ENCODE measurements at regions not wholly inside any gene's neighbourhood (a gene's known extent, or its start where the extent isn't known, plus 50 kb on each side); places are given as distances from the start of the nearest gene placed in this dataset.

GRCh38 chr3:105195260-105195659 lies 171.4 kb upstream of the ALCAM start:
- no peak overlapping the region for H4K5ac ChIP-seq (ENCODE audit: insufficient read length, low read depth, low read length)
- no peak overlapping the region for H4K91ac ChIP-seq (replicated peaks; ENCODE audit: insufficient read length, low read length)
- ChIA-PET CTCF (ENCODE audit: partially characterized antibody) (interaction anchor here (1.4 kb wide), 1 partner anchor 9 kb away, joined by 3 read pairs; no protein-coding TSS in a partner anchor), POLR2A (ENCODE audit: partially characterized antibody) (no interaction called here)
- no peak overlapping the region for H3K4me3 ChIP-seq (ENCODE audit: extremely low read depth in 1 of 4, insufficient read depth in 2 of 4, low read depth in 3 of 4, low read length in 4 of 4)
- H3K23me2 ChIP-seq (ENCODE audit: low read depth, low read length) = no peaks in the 10 kb centered on the region
- H2BK12ac ChIP-seq (ENCODE audit: low read depth, low read length) = no peak overlapping the region
- H3K9ac ChIP-seq (replicated peaks in 1 of 4; ENCODE audit: extremely low read depth in 1 of 4, low read depth in 3 of 4, low read length in 3 of 4) = no peak overlapping the region
- H3K56ac ChIP-seq (replicated peaks; ENCODE audit: insufficient read length, low read depth, low read length) = no peak overlapping the region
- 0 out of 7 replicates have a peak, but pooled peaks cover 0 to 2% (median 0%) of the 10 kb centered on the region in 4 experiments for H3K4me1 ChIP-seq (replicated peaks in 1 of 4; ENCODE audit: control insufficient read depth in 3 of 4, insufficient read depth in 4 of 4, low read length in 3 of 4)
- H3K4me2 ChIP-seq (ENCODE audit: insufficient read depth in 1 of 2, low read depth in 2 of 2, low read length in 2 of 2) = no peak overlapping the region
- no peak overlapping the region for H3K23ac ChIP-seq (ENCODE audit: insufficient read length)
- no peak for FAIRE-seq
- no peaks in the 10 kb centered on the region for H3K9me3 ChIP-seq (ENCODE audit: insufficient read depth in 2 of 2, low read depth in 1 of 2, low read length in 1 of 2)
- H2BK120ac ChIP-seq (replicated peaks; ENCODE audit: low read depth, low read length) = no peak overlapping the region
- no peaks in the 10 kb centered on the region for H3K79me1 ChIP-seq (ENCODE audit: low read depth, low read length)
- no peak overlapping the region for H3K14ac ChIP-seq (ENCODE audit: insufficient read length)
- no peaks in the 10 kb centered on the region for H3K27me3 ChIP-seq (replicated peaks in 1 of 4; ENCODE audit: control insufficient read depth in 3 of 4, extremely low read depth in 1 of 4, insufficient read depth in 3 of 4, low read length in 3 of 4)
- H2BK20ac ChIP-seq (ENCODE audit: low read length) = no peak overlapping the region
- H3K18ac ChIP-seq (ENCODE audit: extremely low read depth, low read length) = no peak overlapping the region
- no peak for DNase-seq (ENCODE audit: low read depth in 1 of 2, low spot score in 2 of 2)
- H3K27ac ChIP-seq (ENCODE audit: low read depth, low read length) = no peak overlapping the region
- no peak overlapping the region for H2BK5ac ChIP-seq (ENCODE audit: low read depth, low read length)
- H2AFZ ChIP-seq (ENCODE audit: low read length) = no peak overlapping the region
- no peak overlapping the region for H3K4ac ChIP-seq (replicated peaks; ENCODE audit: insufficient read length, low read depth, low read length)
- H3K36me3 ChIP-seq (ENCODE audit: control insufficient read depth in 2 of 4, insufficient read depth in 4 of 4, low read length in 3 of 4) = no peaks in the 10 kb centered on the region
- H4K20me1 ChIP-seq (replicated peaks in 1 of 2; ENCODE audit: control insufficient read depth in 1 of 2, insufficient read depth in 2 of 2, low read length in 2 of 2) = no peaks in the 10 kb centered on the region
- H2BK15ac ChIP-seq (ENCODE audit: low read length) = no peak overlapping the region
- no peak overlapping the region for H4K8ac ChIP-seq (ENCODE audit: extremely low read depth, insufficient read depth, low read length)
- TF ChIP-seq BACH1 (IDR thresholded peaks at IDR 0.05; ENCODE audit: low read length) (no peak), HDAC6 (IDR thresholded peaks at IDR 0.05; ENCODE audit: low read depth, low read length) (no peak)
- H2AK5ac ChIP-seq (ENCODE audit: low read depth, low read length) = no peak overlapping the region
- no peaks in the 10 kb centered on the region for H3K79me2 ChIP-seq (ENCODE audit: control insufficient read depth in 1 of 2, insufficient read depth in 2 of 2, low read length in 2 of 2)
